ENCODE measurements at regions not wholly inside any gene's neighbourhood (a gene's known extent, or its start where the extent isn't known, plus 50 kb on each side); places are given as distances from the start of the nearest gene placed in this dataset.

DNA sequence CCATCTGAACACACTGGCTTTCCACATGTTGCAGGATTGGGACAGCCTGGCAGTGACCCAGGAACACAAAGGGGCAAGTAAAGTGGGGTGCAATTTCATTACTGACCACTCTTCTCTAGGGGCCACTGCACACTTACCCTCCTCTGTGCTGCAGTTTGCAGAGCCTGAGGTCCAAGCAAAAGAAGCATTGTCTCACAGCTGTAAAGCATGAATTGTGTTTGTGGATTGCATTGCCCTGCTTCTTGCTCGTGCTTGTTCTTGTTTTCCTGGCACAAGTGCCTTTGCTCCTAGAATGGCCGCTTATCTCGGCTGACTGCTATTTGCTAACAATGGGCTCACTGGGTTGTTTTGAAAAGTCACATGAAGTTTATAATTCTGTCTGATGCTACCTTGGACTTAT, 209.1 kb upstream of the JADE1 start:
- DNase-seq, result no peak

DNA sequence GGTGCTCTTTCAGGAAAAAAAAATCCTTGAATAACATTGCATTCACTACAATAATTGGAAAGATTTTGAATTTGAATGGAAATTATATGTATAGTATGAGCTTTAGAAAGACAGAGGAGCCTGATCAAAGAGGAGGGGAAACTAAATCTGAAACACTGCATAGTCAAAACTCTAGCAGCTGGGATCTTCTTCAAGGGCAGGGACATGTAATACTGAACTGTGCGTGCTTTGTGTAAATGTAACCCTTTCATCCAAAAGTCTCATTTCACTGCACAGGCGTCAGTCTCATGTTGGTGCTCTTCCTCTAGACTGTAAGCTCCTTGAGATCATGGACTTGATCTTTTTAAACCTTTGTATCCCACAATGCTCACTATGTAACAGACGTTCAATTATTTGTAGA, 212.0 kb upstream of the JADE1 start:
- no peak for DNase-seq

DNA sequence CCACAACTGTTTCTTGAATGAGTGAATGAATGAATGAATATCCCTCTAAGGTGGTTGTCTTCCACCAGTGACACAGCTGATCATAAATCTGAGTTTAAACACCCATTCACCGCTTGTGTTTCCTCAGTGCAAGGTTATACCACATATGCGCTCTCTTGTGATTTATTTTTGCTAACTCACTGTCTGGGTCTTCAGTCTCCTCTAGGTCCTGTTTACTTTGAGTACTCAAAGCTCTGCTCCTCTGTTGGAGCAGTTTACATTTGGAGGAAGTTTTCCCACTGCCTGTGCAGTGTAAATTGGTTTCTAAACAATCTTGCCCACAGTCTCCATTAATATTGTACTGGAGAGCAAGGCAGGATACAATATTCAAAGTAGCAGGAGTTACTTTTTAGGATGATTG, 212.6 kb upstream of the JADE1 start:
- no peak for DNase-seq

DNA sequence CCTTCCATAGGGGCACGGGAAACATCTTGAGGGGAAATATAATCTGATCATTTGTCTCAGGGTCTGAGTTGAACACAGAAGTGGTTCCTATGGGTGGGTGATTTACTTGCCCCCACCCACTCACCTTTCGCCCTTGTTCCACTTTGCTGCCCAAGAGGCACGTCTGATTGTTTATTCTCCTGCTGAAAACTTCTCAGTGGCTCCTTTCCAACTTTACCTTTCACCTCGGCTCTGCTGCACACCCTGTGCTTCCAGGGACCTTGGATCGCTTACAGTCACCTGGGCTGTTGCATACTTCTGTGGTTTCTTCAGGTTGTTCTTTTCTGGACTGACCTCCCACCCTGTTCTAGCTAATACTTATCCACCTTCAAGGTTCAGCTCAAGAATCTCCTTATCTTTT, 213.4 kb upstream of the JADE1 start:
- DNase-seq, result no peak

DNA sequence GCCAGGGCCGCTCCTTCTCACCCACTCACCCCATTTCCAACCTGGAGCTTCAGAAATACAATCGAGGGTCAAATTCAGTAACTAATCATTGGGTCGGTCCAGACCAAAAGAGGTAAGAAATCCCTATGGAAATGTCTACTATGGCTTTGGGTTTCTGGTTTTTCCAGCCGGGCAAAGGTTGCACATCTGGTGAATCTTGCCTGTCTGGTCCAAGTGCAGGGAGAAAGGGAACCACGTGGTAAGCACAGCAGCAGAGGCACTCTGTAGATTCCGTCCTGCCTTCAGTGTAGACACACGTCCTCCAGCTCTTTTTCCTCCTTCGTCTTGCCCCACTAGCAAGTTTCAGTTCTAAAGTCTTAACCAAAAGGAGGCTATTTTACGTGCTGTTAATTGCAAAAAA, 218.0 kb upstream of the JADE1 start:
- DNase-seq, result no peak

DNA sequence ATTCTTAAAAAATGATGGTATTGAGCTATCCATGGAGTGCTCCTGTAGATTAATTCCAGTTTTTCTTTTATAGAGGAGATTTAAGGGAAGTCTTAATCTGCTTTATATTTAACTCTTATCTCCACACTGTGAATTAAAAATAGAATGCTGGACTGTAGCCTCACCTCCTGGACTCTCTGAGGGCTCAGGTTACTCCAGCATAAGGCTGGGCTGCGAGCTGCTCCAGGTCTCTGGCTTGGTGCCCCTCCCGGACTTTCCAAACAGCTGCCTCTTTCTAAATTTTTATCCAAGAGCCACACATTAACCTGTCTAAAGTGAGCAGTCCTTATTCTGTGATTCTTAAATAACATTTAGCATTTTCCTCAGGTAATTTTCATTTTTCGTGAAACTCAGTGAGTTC, 218.7 kb upstream of the JADE1 start:
- DNase-seq, result no peak

DNA sequence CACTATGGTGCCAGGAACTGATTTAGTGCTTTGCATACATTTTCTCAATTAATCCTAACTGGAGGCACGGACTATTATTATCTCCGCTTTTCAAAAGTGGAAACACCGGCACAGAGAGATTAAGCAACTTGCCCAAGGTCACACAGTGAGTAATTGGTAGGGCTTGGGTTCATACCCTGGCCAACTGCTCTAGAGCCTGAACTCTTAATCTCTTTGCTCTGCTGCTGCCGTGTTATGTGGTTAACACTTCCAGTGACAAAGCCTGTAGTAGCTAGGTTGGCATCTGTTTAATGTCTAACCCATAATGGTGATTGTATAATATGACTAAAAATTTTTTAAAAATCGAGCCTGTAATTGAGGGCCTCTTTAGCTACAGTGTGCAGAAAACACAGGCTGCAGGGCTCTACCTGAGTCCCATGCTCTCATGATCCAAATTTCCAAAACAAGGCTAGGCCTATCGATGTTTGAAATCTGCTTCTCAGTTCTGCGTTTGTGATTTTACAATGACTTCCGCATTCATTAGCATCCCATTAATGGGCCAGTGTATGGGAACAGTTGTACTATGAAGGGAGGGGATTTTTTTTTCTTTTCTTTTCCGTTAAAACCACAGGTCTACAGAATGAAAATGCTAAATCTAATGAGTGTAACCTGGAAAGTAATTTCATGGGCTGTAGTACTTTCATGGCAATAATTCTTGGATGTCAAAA, 219.3 kb upstream of the JADE1 start:
- no peak for DNase-seq

DNA sequence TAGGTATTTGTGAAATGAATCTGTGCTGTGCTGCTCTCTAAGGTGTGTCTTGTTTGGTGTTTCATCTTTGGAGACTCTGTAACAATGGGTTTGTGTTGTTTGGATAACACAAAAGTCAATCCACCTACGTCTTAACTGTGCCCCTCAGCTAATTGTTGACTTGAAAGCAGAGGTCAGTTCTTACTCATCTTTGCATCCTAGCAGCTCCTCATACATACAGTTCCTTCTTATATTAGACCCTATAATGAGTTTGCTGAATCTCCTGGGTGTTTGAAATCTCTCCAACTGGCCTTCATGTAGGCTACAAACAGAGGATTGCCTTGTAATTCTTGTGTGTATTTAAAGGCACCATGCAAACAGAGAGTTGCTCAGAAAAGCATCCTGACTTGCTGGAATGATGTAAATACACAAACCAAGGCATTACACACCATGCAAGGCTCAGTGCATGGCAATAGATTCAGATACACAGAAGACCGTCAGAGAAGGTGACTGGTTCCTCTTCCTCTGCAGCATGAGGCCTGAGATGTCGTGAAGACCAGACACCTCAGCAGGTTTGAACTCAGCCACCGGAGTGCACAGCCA, 220.0 kb upstream of the JADE1 start:
- no peak for DNase-seq

DNA sequence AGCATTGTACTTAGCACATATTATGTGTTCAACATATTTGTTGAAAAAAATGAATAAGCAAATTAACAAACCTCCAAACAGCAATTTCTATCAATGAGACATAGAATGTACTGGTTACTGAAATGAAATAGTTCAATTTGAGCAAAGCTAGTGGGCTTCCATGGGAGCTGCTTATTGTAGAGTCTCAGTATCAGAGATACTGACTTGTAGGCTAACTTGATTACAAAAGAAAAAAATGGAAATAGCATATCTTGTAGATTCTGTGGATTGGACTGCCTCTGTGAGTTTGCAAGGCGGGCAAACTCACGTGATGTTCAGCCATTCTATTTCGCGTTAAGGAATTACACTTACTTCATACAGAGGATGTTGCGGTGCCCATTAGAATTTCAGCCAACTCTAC, 222.1 kb upstream of the JADE1 start:
- no peak for DNase-seq

DNA sequence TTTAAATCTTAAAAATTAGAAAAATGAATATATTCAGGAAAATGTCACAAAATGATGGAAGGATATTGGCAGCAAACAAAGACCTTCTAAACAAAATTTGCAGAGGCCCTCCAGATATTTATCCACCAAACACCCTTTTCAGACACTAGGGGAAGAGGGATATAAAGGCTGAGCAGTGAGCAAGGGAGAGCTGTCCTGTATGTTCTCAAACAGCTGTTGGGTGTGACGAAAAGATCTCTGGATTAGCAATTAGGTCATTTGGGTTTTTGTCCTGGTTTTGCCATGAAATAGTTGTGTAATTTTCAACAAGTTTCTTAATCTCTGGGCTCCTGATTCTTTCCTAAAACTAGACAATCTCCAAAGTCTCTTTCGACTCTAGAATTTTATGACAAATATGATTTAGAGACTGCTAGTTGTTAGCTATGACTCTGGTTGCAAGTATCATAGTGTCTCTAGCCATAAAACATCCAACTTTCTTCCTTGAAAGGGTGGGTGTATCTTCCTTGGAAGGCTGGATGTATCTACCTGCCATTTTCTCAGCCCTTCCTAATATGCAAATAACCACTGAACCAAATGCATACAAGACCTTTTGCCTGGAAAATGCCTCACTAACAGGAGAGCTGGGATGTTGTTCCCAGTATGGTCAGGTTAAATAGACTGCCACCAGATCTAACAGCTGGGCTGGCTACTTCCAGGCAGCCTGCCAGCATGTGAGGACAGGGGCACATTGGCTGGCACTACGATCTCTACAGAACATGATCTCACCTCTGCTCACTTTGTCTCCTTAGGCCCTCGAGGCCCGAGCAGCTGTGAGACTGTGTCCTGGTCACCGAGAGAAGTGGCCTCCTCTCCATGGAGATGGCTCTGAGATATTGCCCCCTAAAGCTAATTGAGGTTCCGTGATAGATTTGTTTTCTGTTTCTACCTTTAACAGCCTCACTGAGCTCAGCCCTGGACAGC, 225.5 kb upstream of the JADE1 start:
- no peak for DNase-seq

DNA sequence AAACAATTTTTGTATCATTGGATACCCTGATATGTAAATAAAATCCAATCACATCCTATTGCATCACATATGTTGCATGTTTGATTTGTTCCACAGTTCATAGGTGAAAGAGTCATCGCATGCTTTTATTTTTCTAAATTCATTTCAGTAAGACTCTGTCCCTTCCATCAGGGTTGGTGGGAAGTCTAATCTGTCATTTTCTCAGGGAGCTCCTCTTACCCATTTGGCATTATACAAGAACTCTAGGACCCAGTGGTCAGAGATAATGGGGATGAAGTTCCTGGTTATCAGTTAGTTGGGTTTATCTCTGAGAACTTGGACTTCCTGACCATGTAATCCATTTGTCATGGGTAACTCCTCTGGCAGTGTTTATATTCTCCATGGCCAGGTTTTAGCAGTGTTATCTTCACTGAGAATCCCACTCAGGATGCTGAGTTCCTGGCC, 227.1 kb upstream of the JADE1 start:
- no peak for DNase-seq

DNA sequence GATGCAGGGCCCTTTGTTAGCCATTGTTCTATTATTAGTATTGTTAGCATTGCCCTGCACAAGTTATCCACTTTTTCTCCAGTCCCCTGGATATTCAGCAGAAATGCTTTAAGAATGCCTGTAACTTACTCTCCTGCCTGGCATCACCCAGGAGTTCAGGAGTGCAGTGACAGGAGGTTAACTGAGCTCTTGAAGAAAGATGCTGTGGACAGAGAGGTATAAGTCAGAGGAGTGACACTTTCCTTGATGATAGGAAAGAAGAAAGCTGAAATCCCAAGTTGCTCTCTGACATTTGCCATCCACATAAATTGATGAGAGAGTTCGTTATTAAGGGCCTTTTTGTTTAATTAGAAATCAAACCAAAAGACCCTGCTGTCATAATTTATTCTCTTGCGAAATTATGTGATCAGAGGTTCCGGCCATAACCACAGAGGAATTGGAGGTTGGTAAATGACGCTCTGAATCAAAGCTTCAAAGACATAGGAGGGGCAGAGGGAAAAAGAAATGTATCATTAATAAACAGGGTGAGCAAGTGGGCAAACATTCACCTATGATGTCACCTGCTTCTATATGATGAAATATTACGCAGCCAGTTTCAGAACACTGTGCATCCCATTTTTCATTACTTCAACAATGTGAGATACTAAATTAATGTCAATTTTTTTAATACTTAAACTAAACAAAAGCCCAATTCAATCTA, 230.2 kb upstream of the JADE1 start:
- no peak for DNase-seq

DNA sequence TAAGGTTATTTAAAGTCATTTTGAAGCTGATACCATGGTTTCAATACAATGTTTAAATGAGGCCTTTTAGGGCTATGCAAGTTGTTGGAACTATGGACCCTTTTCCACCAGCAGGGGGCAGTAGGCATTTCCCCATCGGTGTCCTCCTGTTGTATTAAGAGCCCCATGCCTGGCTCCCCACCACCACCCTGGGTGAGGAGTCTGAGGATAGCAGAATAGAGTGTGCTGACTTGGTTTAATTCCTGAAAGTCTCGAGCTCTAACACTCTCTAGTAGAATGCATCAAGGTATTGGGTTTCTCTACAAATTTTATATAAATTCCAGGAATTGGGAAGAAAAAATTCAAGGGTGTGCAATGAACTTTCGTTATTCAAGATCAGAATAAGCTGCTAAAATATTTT, 234.8 kb upstream of the JADE1 start:
- peak; percentile 20 for DNase-seq

DNA sequence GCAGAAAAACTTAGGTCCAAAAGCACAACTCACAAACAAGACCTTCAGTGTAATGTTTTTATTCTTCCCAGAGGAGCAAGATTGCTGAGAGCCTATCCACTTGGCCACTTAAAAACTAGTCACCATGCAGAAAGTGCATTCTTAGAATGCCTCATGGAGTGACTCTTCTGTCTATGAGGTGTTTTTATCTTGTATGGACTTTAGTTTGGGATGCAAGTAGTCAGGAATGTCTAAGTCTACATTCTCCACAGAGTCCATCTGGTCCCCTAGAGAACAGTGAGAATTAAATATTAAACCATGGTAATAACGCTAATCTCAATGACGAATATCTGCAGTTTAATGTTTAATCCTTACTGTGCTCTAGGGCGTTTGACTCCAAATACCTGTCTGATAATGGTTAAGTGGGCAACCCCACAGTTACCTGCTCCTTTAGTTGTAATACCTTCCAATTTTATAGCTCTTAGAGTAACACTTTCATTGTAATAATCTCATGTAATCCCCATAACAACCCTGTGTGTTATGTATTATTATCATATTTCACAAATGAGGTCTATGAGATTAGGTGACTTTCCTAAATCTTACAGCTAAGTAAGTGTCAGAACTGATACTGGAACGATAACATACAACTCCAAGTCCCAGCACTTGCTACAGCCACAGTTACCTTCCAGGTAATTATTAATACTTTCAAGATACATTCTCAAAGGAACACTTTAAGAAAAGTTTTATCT, 235.6 kb upstream of the JADE1 start:
- no peak for DNase-seq

DNA sequence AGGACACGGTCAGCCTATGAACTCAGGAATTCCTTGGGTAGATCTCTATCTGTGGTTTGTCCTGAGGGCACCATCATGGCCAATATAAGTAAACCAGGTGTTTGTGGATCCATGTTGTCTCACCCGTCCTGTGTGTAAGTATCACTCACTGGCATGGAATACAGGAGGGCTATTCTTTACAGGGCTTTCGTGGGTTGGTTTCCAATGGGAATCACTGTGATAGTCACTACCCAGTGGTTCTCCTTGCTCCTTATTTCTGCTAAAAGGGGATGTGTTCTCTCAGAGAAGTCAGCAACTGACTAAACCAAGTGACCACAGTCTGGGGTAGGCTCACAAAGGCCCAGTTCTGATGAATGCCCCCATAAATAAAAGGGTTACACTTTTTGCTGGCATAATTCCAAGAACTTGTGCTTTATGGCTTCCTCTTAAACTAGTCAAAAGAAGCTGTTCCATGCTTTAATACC, 236.7 kb upstream of the JADE1 start:
- no peak for DNase-seq

DNA sequence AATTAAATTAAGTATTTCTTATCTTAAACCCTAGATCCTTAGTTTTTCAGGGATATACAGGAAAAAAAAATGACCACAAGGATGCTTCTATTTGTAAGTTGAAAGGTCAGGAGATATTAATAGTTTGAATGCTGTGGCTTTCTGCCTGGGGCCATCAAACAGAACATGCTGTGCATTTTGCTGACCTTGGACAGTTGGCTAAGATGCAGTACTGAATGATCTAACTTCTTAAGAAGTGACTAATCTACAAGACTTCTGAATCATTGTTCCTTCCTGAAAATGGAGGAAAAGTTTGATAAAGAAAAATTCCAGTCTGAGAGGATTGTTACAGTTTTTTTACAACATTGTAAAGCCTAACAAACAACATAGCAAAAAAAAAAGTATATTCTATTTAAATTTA, 237.8 kb upstream of the JADE1 start:
- DNase-seq, result no peak

DNA sequence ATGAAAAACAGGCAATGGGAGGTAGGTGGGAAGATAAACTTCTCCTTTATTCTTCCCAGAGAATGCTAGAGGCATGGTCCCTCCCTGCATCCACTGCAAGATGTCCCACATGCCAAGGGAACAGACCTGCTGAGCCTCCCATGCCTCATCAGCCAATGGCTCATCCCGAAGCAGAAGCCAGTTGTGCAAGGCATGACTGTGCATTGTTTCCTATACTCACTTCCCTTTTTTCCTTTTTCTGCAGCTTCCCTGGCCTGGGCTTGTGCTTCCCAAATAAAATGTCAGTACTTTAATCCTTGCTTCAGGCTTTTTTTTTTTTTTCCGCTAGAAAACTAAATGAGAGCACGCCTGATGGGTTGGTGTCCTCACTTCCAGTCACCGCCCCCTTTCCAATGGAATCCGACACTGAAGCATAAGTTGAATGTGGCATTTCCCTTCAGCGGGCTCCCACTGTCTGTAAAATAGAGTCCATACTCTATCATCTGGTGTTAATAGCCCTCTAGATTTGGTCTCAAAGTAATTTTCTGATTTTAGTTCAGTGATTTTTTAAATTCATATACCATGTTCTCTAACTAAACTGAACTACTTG, 239.0 kb upstream of the JADE1 start:
- no peak for DNase-seq

DNA sequence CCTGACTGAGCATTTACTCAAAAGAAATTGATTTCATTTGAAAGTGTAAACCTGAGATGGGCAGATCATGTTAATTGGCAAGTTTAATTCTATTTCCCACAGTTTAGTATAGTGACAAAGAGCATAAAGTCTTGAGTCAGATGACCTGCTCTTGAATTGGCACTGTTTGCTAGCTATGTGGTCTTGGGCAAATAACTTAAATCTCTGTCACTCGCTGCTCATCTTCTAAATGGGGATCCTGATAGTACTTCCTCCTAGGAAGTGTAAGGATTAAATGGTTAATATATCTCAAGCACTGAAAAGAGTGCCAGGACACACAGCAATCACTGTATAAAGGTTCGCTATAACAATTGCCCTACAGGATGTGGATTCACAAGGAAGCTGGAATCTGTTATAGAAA, 242.8 kb upstream of the JADE1 start:
- DNase-seq, result no peak

DNA sequence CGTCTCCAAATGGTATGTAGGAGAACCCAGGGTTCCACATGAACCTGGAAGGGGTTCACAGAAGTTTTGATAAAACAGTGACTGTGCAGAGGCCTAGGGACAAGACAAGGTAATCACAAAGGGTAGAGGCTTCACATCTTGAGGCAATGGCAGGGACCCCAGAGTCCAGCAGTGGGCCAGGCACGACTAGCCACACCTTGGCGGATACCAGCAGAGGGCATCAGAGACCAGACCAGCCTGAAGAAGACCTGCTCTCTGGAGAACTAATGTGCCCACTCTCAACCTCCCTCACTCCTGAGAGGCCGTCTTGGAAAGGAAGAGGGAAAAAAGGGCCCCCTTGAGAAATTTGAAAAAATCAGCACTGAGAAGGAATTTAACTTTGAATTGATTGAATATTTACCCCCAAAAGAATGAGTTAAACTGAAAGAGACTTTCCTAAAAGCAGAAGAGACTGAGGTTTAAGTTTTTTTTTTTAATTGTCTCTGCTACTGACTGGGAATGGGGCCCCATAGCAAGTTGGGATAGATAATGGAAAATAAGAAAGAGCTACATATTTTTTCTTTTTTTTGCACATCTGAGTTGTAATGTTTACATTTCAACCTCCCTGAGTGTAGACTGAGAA, 243.8 kb upstream of the JADE1 start:
- no peak for DNase-seq

DNA sequence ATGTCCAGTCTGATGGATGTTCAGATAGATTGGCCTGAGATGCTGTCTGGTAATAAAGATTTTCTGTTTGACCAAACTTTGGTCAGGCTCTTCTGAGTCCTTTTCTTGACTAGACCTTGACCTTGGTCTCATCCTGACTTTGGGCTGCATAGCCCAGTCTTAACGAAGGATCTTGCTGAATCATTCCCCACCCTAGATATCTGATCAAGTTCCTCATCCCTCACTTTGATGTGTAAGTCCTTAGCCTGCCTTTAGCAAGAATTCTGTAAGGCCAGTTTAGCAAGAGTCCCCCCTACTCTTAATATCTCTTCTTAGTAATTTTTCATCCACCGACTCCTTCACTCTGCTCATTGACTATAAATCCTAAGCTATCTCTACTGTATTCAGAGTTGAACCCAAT, 244.4 kb upstream of the JADE1 start:
- no peak for DNase-seq

DNA sequence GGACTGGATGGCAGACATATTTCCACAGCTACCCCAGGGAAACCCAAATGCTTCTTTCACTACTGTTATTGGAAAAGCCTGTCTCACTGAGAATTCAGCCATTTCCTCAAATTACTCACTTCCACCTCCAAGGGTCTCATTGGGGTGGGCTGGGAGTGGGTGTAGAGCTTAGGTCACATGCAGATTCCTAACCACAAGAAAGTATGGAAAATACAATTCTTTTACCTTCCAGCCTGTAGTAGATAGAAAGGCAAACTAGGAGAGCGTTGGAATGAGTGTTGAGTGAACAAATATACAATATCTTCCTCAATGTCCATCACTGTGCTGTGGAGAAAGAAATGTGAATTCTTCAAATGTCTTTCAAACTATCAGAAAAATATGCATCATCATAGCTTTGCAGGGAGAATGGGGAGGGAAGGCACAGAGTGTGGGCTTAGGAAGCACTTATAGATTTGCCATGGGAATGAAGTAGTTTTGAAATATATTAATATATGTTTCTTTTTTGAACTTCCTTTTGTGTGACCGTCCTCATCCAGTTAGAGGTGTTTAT, 245.3 kb upstream of the JADE1 start:
- DNase-seq, result no peak
